SK-N-SH treated with all-trans-retinoic acid at 6 μM for 48 hours (cell line): ENCODE measurements at regions not wholly inside any gene's neighbourhood (a gene's known extent, or its start where the extent isn't known, plus 50 kb on each side); places are given as distances from the start of the nearest gene placed in this dataset.

Experiments used
- ISL1 ChIP-seq: fragments of 250-450 bp; sonication (Bioruptor Pico); IDR thresholded peaks from 2 replicates; pipeline ENCODE4 v2.1.2; 2022; ENCODE audit warnings: mild to moderate bottlenecking, moderate library complexity
- TF ChIP-seq, protein P1 (sequence below): fragments of 250-450 bp; sonication (Bioruptor Pico); IDR thresholded peaks from 2 replicates; pipeline ENCODE4 v1.8.0; 2020; ENCODE audit warnings: mild to moderate bottlenecking, moderate library complexity, borderline replicate concordance

DNA sequence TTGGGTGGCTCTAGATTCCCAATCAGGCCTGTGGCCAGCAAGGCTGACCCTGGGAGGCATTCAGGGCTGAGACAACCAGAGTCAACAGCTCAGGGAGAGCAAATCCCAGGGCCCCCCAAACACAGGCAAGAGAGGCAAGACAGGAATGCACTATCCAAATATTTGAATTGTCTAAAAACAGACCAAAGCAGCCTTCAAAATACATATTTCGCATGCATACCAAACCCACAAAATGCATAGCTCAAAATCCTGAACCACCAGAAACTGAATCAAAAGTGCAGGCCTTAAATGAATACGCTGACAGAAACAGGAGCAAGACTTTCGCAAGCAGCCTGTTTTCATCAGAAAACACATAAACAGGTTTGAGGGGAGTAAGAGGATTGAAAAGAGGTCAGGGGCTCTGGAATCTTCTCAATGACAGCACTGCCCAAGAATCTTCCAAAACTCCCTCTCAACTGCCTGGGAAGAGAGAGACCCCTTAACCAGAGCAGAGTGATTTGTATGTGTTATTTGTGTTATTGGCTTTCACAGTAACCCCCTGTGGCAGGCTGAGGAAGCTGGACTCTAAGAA is 213.6 kb upstream of the CDH5 start:
- TF ChIP-seq ISL1 (CRISPR knock-in tag): no peak
- TF ChIP-seq, protein P1, sequence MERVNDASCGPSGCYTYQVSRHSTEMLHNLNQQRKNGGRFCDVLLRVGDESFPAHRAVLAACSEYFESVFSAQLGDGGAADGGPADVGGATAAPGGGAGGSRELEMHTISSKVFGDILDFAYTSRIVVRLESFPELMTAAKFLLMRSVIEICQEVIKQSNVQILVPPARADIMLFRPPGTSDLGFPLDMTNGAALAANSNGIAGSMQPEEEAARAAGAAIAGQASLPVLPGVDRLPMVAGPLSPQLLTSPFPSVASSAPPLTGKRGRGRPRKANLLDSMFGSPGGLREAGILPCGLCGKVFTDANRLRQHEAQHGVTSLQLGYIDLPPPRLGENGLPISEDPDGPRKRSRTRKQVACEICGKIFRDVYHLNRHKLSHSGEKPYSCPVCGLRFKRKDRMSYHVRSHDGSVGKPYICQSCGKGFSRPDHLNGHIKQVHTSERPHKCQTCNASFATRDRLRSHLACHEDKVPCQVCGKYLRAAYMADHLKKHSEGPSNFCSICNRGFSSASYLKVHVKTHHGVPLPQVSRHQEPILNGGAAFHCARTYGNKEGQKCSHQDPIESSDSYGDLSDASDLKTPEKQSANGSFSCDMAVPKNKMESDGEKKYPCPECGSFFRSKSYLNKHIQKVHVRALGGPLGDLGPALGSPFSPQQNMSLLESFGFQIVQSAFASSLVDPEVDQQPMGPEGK (CRISPR knock-in tag): no peak
